Adrenal gland (tissue), 5 donors: ENCODE measurements at regions not wholly inside any gene's neighbourhood (a gene's known extent, or its start where the extent isn't known, plus 50 kb on each side); places are given as distances from the start of the nearest gene placed in this dataset.

Experiments
- POLR2A ChIP-seq, 2 donors: fragments of 450-650 bp; IDR thresholded peaks; one replicate each; pipeline ENCODE4 v1.6.1; 2017; ENCODE audit warnings: antibody characterized with exemption in 2 of 2, mild to moderate bottlenecking in 2 of 2, moderate library complexity in 1 of 2
- TF ChIP-seq, protein P1 (sequence below), 6 experiments: fragments of 450-650 bp in 4 of 6; fragments of 200-600 bp in 2 of 6; sonication (generic) in 1 of 6; IDR thresholded peaks; 1 replicate in 5 of 6; 2 replicates in 1 of 6; pipeline versions ENCODE4 v1.5.1 to v1.8.0; 2016 to 2021; ENCODE audit warnings: antibody characterized with exemption in 6 of 6, mild to moderate bottlenecking in 2 of 6, moderate library complexity in 1 of 6
- donor health status: DM: no; HTN: no; CAD: no.

DNA sequence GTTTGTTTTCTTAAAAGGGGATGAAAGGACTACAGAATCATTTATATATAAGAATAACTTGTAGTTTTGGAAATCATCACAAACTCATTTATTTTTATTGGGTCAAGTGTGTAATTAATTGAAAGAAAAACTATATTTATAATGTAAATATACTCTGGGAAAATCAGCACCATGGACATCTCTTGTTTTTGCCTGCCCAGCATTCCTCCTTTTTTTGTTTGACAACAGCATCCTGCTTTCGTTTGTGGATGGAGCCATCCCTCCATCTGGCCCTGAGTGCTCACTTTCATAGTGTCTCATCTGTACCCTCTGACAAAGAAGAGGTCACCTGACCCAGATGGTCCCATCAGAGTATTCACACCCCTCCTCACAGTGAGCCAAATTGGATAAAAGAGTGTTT is 308.2 kb upstream of the HTR1E start:
- TF ChIP-seq, protein P1, sequence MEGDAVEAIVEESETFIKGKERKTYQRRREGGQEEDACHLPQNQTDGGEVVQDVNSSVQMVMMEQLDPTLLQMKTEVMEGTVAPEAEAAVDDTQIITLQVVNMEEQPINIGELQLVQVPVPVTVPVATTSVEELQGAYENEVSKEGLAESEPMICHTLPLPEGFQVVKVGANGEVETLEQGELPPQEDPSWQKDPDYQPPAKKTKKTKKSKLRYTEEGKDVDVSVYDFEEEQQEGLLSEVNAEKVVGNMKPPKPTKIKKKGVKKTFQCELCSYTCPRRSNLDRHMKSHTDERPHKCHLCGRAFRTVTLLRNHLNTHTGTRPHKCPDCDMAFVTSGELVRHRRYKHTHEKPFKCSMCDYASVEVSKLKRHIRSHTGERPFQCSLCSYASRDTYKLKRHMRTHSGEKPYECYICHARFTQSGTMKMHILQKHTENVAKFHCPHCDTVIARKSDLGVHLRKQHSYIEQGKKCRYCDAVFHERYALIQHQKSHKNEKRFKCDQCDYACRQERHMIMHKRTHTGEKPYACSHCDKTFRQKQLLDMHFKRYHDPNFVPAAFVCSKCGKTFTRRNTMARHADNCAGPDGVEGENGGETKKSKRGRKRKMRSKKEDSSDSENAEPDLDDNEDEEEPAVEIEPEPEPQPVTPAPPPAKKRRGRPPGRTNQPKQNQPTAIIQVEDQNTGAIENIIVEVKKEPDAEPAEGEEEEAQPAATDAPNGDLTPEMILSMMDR (IDR thresholded peaks at IDR 0.05) = no peak
- no peak for TF ChIP-seq POLR2A (IDR thresholded peaks at IDR 0.05)
